Hepatocyte (in vitro differentiated cells): ENCODE measurements at regions not wholly inside any gene's neighbourhood (a gene's known extent, or its start where the extent isn't known, plus 50 kb on each side); places are given as distances from the start of the nearest gene placed in this dataset.

Experiments used
- EZH2 ChIP-seq: fragments of 200-600 bp; sonication (generic); IDR thresholded peaks from 2 replicates; pipeline ENCODE4 v1.6.1; 2016; ENCODE audit warnings: antibody characterized with exemption, mild to moderate bottlenecking, borderline replicate concordance
- EZH2phosphoT487 ChIP-seq: fragments of 200-600 bp; sonication (generic); IDR thresholded peaks from one replicate; pipeline ENCODE4 v1.6.1; 2018; ENCODE audit warnings: antibody characterized with exemption, mild to moderate bottlenecking, low read depth, moderate library complexity; ENCODE audit not compliant: unreplicated experiment, severe bottlenecking
- TF ChIP-seq, protein P1 (sequence below): fragments of 200-600 bp; sonication (generic); IDR thresholded peaks from 2 replicates; pipeline ENCODE4 v1.5.1; 2016; ENCODE audit warnings: antibody characterized with exemption, mild to moderate bottlenecking; ENCODE audit not compliant: poor library complexity

DNA sequence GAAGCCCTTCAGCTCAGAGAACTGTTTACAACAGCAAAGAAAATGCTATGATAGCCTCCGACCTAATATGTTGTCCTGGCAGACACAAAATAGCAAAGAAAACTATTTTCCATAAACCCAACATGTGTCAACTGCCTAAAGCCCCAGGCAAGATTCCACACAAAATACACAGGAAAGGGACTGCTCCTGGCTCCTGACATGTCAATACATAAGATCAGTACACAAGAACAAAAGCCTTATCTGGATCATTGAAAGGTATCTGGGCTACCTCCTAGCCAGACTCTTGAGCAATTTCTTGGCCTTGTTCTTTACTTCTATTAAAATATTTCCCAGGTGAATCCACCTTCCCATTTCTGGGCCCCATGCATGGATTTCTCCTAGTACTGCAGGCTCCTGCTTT lies 242.3 kb upstream of the GRIP1 start:
- TF ChIP-seq, protein P1, sequence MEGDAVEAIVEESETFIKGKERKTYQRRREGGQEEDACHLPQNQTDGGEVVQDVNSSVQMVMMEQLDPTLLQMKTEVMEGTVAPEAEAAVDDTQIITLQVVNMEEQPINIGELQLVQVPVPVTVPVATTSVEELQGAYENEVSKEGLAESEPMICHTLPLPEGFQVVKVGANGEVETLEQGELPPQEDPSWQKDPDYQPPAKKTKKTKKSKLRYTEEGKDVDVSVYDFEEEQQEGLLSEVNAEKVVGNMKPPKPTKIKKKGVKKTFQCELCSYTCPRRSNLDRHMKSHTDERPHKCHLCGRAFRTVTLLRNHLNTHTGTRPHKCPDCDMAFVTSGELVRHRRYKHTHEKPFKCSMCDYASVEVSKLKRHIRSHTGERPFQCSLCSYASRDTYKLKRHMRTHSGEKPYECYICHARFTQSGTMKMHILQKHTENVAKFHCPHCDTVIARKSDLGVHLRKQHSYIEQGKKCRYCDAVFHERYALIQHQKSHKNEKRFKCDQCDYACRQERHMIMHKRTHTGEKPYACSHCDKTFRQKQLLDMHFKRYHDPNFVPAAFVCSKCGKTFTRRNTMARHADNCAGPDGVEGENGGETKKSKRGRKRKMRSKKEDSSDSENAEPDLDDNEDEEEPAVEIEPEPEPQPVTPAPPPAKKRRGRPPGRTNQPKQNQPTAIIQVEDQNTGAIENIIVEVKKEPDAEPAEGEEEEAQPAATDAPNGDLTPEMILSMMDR = no peak
- no peak for TF ChIP-seq EZH2phosphoT487
- TF ChIP-seq EZH2 = no peak
